ENCODE measurements at regions not wholly inside any gene's neighbourhood (a gene's known extent, or its start where the extent isn't known, plus 50 kb on each side); places are given as distances from the start of the nearest gene placed in this dataset.
"Not testable (repeated sequence)": the region's sequence is repeated elsewhere in the genome, so short reads cannot be mapped to it uniquely, and the experiment has no call there.

DNA sequence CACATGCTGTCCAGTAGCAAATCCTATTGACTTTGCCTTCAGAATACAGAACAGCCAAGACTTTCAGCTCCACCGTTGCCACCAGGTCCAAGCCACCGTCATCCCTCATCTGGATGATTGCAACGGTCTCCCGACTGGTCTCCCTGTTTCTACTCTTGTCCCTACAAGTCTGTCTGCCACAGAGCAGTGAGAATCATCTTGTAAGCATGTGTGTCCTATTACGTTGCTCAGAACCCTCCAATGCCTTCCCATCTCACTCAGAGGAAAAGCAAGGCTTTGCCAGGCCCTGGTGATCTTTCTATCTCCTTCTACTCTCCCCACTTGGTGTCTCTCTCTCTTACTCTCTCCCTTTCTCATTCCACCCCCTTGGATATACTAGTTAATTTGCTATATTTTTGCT lies 76.7 kb upstream of the GDNF start:
- H3K27me3 ChIP-seq (replicated peaks; ENCODE audit: insufficient read depth), result no peaks in the 10 kb centered on the region
- TF ChIP-seq, protein P1, sequence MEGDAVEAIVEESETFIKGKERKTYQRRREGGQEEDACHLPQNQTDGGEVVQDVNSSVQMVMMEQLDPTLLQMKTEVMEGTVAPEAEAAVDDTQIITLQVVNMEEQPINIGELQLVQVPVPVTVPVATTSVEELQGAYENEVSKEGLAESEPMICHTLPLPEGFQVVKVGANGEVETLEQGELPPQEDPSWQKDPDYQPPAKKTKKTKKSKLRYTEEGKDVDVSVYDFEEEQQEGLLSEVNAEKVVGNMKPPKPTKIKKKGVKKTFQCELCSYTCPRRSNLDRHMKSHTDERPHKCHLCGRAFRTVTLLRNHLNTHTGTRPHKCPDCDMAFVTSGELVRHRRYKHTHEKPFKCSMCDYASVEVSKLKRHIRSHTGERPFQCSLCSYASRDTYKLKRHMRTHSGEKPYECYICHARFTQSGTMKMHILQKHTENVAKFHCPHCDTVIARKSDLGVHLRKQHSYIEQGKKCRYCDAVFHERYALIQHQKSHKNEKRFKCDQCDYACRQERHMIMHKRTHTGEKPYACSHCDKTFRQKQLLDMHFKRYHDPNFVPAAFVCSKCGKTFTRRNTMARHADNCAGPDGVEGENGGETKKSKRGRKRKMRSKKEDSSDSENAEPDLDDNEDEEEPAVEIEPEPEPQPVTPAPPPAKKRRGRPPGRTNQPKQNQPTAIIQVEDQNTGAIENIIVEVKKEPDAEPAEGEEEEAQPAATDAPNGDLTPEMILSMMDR (IDR thresholded peaks at IDR 0.05), result no peak
- intact Hi-C loops (cut with DNase I), result no loop called here
- H3K4me3 ChIP-seq, result no peak overlapping the region
- H3K4me1 ChIP-seq (replicated peaks), result no peaks in the 10 kb centered on the region
- DNase-seq (ENCODE audit: low spot score), result no peak
- H3K9me3 ChIP-seq, result no peaks in the 10 kb centered on the region
- 82% methylated on average over 5 of the region's 5 CpGs for WGBS
- H3K36me3 ChIP-seq, result no peaks in the 10 kb centered on the region
- H3K27ac ChIP-seq, result no peak overlapping the region

DNA sequence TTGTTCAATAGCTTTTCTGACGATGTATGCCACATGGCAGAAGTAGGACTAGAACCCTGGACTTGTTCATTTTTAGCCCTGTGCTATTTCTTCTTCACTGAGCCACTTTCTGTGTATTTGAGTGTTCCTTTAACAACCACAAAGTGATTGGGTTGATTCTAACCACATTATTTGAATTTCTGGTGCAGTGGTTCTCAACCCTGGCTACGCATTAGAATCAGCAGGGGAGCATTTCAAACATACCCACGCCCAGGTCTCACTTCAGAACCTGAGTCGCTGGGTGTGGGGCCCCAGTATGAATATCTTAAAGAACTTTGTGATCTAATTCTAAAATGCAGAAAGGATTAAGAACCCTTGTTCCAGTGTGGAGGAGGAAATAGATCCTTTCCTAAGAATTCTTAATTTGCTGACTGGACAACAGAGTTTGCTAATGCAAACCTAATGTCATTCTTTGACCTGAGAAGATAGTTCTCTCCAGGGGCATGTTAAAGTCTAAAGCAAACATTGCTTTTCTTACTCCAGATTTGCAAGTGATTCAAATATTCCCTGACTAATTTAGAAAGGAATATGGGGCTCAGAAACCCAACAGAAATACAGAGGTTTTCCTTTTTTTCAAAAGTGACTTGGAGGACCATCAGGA lies 75.4 kb upstream of the GDNF start:
- intact Hi-C loops (cut with DNase I), result no loop called here

DNA sequence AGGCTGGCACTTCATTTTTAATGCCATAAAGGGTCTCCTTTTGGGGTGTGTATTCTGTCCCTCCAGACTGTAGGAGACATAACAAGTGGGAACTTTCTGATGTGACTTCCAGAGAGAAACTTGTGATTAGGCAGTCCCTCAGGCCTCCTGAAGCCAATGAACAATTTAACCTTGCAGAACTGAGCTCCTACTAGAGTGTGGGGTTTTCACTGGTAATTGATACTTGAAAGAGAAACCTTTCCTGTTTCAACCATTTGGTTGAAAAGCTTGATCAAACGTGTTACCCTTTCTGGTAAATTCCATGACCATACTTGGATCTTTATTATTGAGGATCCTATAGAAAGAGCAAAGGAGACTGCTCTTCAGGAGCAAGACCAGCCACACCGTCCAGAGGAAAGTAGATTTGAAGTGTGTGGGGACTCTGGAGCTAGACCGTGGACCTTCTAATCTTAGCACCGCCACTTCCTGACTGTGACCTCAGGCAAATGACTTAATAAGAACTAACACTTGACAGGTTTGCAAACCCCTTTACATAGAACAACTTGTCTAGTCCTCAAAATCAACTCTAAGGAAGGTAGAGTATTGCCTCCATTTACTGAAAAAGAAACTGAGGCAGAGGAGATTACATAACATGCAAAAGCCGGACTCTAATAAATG lies 69.9 kb upstream of the GDNF start:
- H3K27me3 ChIP-seq (replicated peaks; ENCODE audit: insufficient read depth); intact Hi-C loops (cut with DNase I); H3K4me3 ChIP-seq; H3K36me3 ChIP-seq; H3K9me3 ChIP-seq; H3K4me1 ChIP-seq (replicated peaks); H3K27ac ChIP-seq; DNase-seq (ENCODE audit: low spot score): not testable (repeated sequence)
- 77% methylated on average over 4 of the region's 5 CpGs for WGBS

More for the DNA sequence above, 75.4 kb upstream of the GDNF start:
- no peaks in the 10 kb centered on the region for H3K27me3 ChIP-seq (replicated peaks; ENCODE audit: insufficient read depth)
- no peaks in the 10 kb centered on the region for H3K9me3 ChIP-seq
- no peak for DNase-seq (ENCODE audit: low spot score)
- no peak overlapping the region for H3K27ac ChIP-seq
- no peak for TF ChIP-seq POLR2AphosphoS5 (IDR thresholded peaks at IDR 0.05)
- TF ChIP-seq, protein P1 (IDR thresholded peaks at IDR 0.05), result no peak
- TF ChIP-seq POLR2A (IDR thresholded peaks at IDR 0.05), result no peak
- H3K4me3 ChIP-seq, result no peak overlapping the region
- H3K4me1 ChIP-seq (replicated peaks), result no peaks in the 10 kb centered on the region
- H3K36me3 ChIP-seq, result no peaks in the 10 kb centered on the region
- WGBS, result 95% methylated on average over 4 of the region's 4 CpGs

DNA sequence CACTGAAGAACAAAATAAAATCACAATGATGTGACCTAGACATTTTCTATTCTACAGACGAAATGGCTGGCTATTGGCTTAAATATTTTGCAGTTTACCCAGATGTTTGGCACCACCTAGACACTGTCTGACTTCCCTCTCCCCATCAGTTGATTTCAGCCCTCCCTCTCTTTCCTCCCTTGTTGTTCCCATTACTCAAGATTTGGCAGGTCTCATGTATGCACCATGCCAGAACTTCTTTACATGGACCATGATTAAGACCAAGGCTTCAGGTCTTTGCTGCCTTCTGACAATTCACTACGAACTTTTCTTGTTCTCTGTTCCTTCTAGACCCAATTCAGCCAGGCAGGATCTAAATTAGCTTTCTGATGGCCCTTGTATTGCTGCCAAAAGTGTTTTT lies 66.6 kb upstream of the GDNF start:
- Histone ChIP-seq H3K9me3 (no peaks in the 10 kb centered on the region), H3K27ac (no peak overlapping the region), H3K36me3 (no peaks in the 10 kb centered on the region), H3K4me3 (no peak overlapping the region), H3K27me3 (replicated peaks; ENCODE audit: insufficient read depth) (no peaks in the 10 kb centered on the region), H3K4me1 (replicated peaks) (no peaks in the 10 kb centered on the region)
- intact Hi-C loops (cut with DNase I), result no loop called here
- WGBS, result 78% methylated on average over 2 of the region's 2 CpGs
- no peak for DNase-seq (ENCODE audit: low spot score)
- TF ChIP-seq, protein P1 (IDR thresholded peaks at IDR 0.05), result no peak
- no peak for TF ChIP-seq POLR2AphosphoS5 (IDR thresholded peaks at IDR 0.05)

DNA sequence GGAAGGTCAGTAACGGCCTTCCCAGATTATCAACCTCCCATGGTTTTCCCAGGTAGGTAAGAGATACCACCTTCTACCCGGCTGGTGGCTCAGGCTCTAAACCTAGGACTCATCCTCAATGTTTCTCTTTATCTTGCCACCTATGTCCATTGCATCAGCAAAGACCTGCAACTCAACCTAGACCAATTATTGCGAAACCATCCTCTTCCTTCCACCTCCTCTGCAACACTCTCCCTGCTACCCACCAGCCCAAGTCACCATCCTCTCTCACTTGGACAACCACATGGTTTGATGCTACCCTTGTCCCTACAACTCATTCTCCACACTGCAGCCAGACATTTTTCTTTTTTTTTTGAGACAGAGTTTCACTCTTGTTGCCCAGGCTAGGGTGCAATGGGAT lies 65.4 kb upstream of the GDNF start:
- Histone ChIP-seq H3K4me1 (replicated peaks) (no peaks in the 10 kb centered on the region), H3K36me3 (no peaks in the 10 kb centered on the region), H3K27ac (no peak overlapping the region), H3K9me3 (no peaks in the 10 kb centered on the region), H3K27me3 (replicated peaks; ENCODE audit: insufficient read depth) (no peaks in the 10 kb centered on the region), H3K4me3 (no peak overlapping the region)
- no peak for DNase-seq (ENCODE audit: low spot score)
- intact Hi-C loops (cut with DNase I), result no loop called here
- 91% methylated on average over 3 of the region's 3 CpGs for WGBS
- TF ChIP-seq POLR2A (IDR thresholded peaks at IDR 0.05) (no peak), POLR2AphosphoS5 (IDR thresholded peaks at IDR 0.05) (no peak)
- TF ChIP-seq, protein P1 (IDR thresholded peaks at IDR 0.05), result no peak
